Adrenal gland (tissue), 9 donors: ENCODE measurements at regions not wholly inside any gene's neighbourhood (a gene's known extent, or its start where the extent isn't known, plus 50 kb on each side); places are given as distances from the start of the nearest gene placed in this dataset.
"Not testable (repeated sequence)": the region's sequence is repeated elsewhere in the genome, so short reads cannot be mapped to it uniquely, and the experiment has no call there.

Experiments
- DNase-seq, 7 donors: peaks; one replicate each; pipeline ENCODE4 v3.0.0-alpha.2; 2019 to 2020
- H3K27ac ChIP-seq, 5 donors: fragments of 200-600 bp; sonication (generic) in 4 of 5; 1 replicate in 3 of 5; 2 replicates in 2 of 5; pipeline versions ENCODE4 v1.5.1 to v1.8.0; 2016 to 2020; ENCODE audit warnings: mild to moderate bottlenecking in 1 of 5
- H3K27me3 ChIP-seq: fragments of 200-600 bp; 2 replicates; pipeline ENCODE4 v1.8.0; 2021
- H3K36me3 ChIP-seq, 2 donors: fragments of 200-600 bp; replicated peaks in 1 of 2; 1 replicate in 1 of 2; 2 replicates in 1 of 2; pipeline versions ENCODE4 v1.5.1 to v1.8.0; 2018 to 2022
- H3K4me1 ChIP-seq, 2 donors: fragments of 200-600 bp; replicated peaks in 1 of 2; 1 replicate in 1 of 2; 2 replicates in 1 of 2; pipeline versions ENCODE4 v1.5.1 to v1.8.0; 2018 to 2021
- H3K4me3 ChIP-seq, 4 donors: fragments of 200-600 bp; sonication (generic) in 3 of 4; one replicate each; pipeline ENCODE4 v1.5.1; 2016 to 2018
- H3K9me3 ChIP-seq, 3 donors: fragments of 200-600 bp; sonication (generic) in 1 of 3; replicated peaks in 1 of 3; 1 replicate in 2 of 3; 2 replicates in 1 of 3; pipeline versions ENCODE4 v1.5.1 to v1.8.0; 2016 to 2021
- CTCF ChIP-seq, 6 experiments: fragments of 450-650 bp in 4 of 6; fragments of 200-600 bp in 2 of 6; sonication (generic) in 1 of 6; IDR thresholded peaks; 1 replicate in 5 of 6; 2 replicates in 1 of 6; pipeline versions ENCODE4 v1.5.1 to v1.8.0; 2016 to 2021; ENCODE audit warnings: antibody characterized with exemption in 6 of 6, mild to moderate bottlenecking in 2 of 6, moderate library complexity in 1 of 6
- POLR2A ChIP-seq, 2 donors: fragments of 450-650 bp; IDR thresholded peaks; one replicate each; pipeline ENCODE4 v1.6.1; 2017; ENCODE audit warnings: antibody characterized with exemption in 2 of 2, mild to moderate bottlenecking in 2 of 2, moderate library complexity in 1 of 2
- WGBS, 4 donors: extraction: QIAGEN DNeasy Blood & Tissue Kit in 2 of 4; methylation state at CpG; one replicate each; pipeline versions ENCODE4 v1.1.5 to v1.1.7; 2013 to 2017; 5-methylcytosine and 5-hydroxymethylcytosine counted together
- intact Hi-C, 2 donors: fragments of 100-400 bp; cut with DNase I; formaldehyde crosslinking; loops; one replicate each; pipeline versions ENCODE4 v1.14.1 to v1.15.0; 2022 to 2023
- donor health status: healthy with polysubstance abuse.
- donor health status: Bipolar disorder and iron deficiency.
- donor health status: DM: yes; HTN: yes; CAD: no.
- donor health status: DM: no; HTN: no; CAD: no.
- donor health status: DM: no; HTN: no; CAD: no.

DNA sequence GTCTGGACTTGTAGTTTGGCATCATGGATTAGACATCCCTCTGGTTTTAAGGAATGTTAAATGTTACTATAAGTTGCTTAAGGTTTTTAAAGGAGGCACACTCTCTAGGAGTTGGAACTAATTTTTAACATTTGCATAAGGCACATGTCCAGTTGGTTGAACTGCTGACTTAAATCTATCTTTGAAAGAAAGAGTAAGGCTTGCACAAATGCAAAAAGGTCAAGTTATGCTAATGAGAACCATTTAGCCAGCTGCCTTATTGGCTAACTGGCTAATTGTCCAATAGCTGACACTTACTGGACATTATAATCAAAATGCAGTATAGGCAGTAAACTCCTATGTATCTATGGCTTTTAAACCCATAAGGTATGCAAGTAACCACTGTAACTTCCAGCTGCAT, 206.1 kb upstream of the TTC29 start:
- Histone ChIP-seq H3K27me3 (no peaks in the 10 kb centered on the region), H3K4me3 (no peak overlapping the region), H3K4me1 (no peaks in the 10 kb centered on the region), H3K9me3 (no peaks in the 10 kb centered on the region), H3K36me3 (no peaks in the 10 kb centered on the region), H3K27ac (no peak overlapping the region)
- intact Hi-C loops: no loop called here
- no peak for DNase-seq
- TF ChIP-seq POLR2A (IDR thresholded peaks at IDR 0.05): no peak
- TF ChIP-seq CTCF (IDR thresholded peaks at IDR 0.05): no peak

GRCh38 chr4:147157860-147158701, 212.4 kb upstream of the TTC29 start:
- intact Hi-C loops: no loop called here

GRCh38 chr4:147160908-147161513, 215.3 kb upstream of the TTC29 start:
- intact Hi-C loops: no loop called here
- WGBS, 4 donors: 36 to 49% (median 41%) methylated on average over 3 of the region's 3 CpGs
- TF ChIP-seq POLR2A (IDR thresholded peaks at IDR 0.05) (no peak), CTCF (IDR thresholded peaks at IDR 0.05) (peak; percentile 43 to 65 (median 55))
- peak in 5 of 7 donors; percentile 11 to 59 (median 23) for DNase-seq
- H3K27me3 ChIP-seq: peaks cover 3% of the 10 kb centered on the region
- H3K27ac ChIP-seq: no peak overlapping the region
- no peaks in the 10 kb centered on the region for H3K36me3 ChIP-seq
- no peak overlapping the region for H3K4me3 ChIP-seq
- no peaks in the 10 kb centered on the region for H3K9me3 ChIP-seq
- no peaks in the 10 kb centered on the region for H3K4me1 ChIP-seq

More at GRCh38 chr4:147157860-147158701, 212.4 kb upstream of the TTC29 start:
- peak overlapping the region in 1 of 4 donors; percentile 50 for H3K4me3 ChIP-seq
- peaks cover 3% of the 10 kb centered on the region for H3K27me3 ChIP-seq
- no peaks in the 10 kb centered on the region for H3K36me3 ChIP-seq
- no peaks in the 10 kb centered on the region for H3K4me1 ChIP-seq
- H3K9me3 ChIP-seq: no peaks in the 10 kb centered on the region
- TF ChIP-seq CTCF (IDR thresholded peaks at IDR 0.05) (no peak), POLR2A (IDR thresholded peaks at IDR 0.05) (no peak)
- H3K27ac ChIP-seq: peak overlapping the region in 1 of 5 donors; percentile 36
- WGBS, 4 donors: 10 to 17% (median 14%) methylated on average over 17 to 29 of the region's 29 CpGs
- DNase-seq: peak in 2 of 7 donors; percentile 13 to 17

GRCh38 chr4:147163311-147163710, 217.6 kb upstream of the TTC29 start:
- DNase-seq: no peak
- no peaks in the 10 kb centered on the region for H3K27me3 ChIP-seq
- TF ChIP-seq POLR2A (IDR thresholded peaks at IDR 0.05) (no peak), CTCF (IDR thresholded peaks at IDR 0.05) (no peak)
- H3K36me3 ChIP-seq: no peaks in the 10 kb centered on the region
- H3K4me3 ChIP-seq: no peak overlapping the region
- no peaks in the 10 kb centered on the region for H3K4me1 ChIP-seq
- H3K27ac ChIP-seq: no peak overlapping the region
- intact Hi-C loops: no loop called here
- no peaks in the 10 kb centered on the region for H3K9me3 ChIP-seq

DNA sequence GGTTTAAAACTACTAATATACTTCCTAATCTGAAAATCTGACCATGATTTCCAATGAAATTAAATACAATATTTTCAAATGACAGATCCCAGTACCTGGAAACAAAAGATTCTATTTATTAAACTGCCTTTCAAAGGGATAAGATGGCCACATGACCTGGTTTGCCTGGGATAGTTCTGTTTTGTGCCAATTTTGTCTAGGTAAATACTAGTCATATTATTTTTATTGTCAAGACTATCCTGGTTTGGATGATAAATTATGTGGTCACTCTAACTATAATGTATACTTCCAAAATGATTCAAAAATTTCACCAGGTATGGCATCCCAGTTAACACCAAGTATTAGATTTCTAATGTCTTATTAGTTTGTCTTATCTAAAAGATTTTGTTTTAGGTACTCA, 222.5 kb upstream of the TTC29 start:
- not testable (repeated sequence) for H3K4me1 ChIP-seq, H3K9me3 ChIP-seq, H3K36me3 ChIP-seq, DNase-seq, H3K4me3 ChIP-seq, H3K27me3 ChIP-seq, H3K27ac ChIP-seq
- intact Hi-C loops: loop anchor here in 1 of 2 donors (5.0 kb wide), 1 partner anchor 419 kb away; no protein-coding TSS in a partner anchor
